H1 (cell line): ENCODE measurements at regions not wholly inside any gene's neighbourhood (a gene's known extent, or its start where the extent isn't known, plus 50 kb on each side); places are given as distances from the start of the nearest gene placed in this dataset.

Experiments
- CTCF ChIA-PET: fragments of 300-600 bp; sonication (Branson Sonifier 250); formaldehyde crosslinking; loops from one replicate; lab custom pipeline; 2021; ENCODE audit not compliant: partially characterized antibody; lab: Charles Lee
- POLR2A ChIA-PET: fragments of 300-600 bp; sonication (Branson Sonifier 250); formaldehyde crosslinking; loops from one replicate; lab custom pipeline; 2021; ENCODE audit warnings: inconsistent platforms; ENCODE audit not compliant: partially characterized antibody; lab: Charles Lee
- DNase-seq, 2 experiments: peaks; one replicate each; pipeline versions ENCODE4 v3.0.0 to v3.0.0-alpha.2; 2010 to 2022; ENCODE audit warnings: low spot score in 2 of 2, low read depth in 1 of 2, mixed read lengths in 1 of 2
- FAIRE-seq: peaks from 2 replicates; lab custom pipeline; 2011; peaks lifted over from hg19 to GRCh38; lab: Jason Lieb, UNC
- H2AFZ ChIP-seq: 2 replicates; pipeline ENCODE4 v1.8.1; 2012; ENCODE audit warnings: low read length, inconsistent platforms
- H2AK5ac ChIP-seq: 2 replicates; pipeline ENCODE4 v1.6.1; 2013; ENCODE audit warnings: low read depth, low read length
- H2BK120ac ChIP-seq: replicated peaks from 2 replicates; pipeline ENCODE3; 2013; ENCODE audit warnings: low read depth, low read length, inconsistent platforms
- H2BK12ac ChIP-seq: 2 replicates; pipeline ENCODE4 v1.6.1; 2013; ENCODE audit warnings: low read depth, low read length
- H2BK15ac ChIP-seq: 2 replicates; pipeline ENCODE4 v1.6.1; 2013; ENCODE audit warnings: low read length
- H2BK20ac ChIP-seq: 2 replicates; pipeline ENCODE4 v1.6.1; 2013; ENCODE audit warnings: low read length
- H2BK5ac ChIP-seq: 2 replicates; pipeline ENCODE4 v1.6.1; 2013; ENCODE audit warnings: low read depth, low read length
- H3K14ac ChIP-seq: 2 replicates; pipeline ENCODE4 v1.6.1; 2013; ENCODE audit warnings: inconsistent platforms; ENCODE audit not compliant: insufficient read length
- H3K18ac ChIP-seq: 2 replicates; pipeline ENCODE4 v1.6.1; 2013; ENCODE audit warnings: low read length; ENCODE audit errors: extremely low read depth
- H3K23ac ChIP-seq: 2 replicates; pipeline ENCODE4 v1.6.1; 2013; ENCODE audit warnings: inconsistent platforms; ENCODE audit not compliant: insufficient read length
- H3K23me2 ChIP-seq: 2 replicates; pipeline ENCODE4 v1.6.1; 2013; ENCODE audit warnings: low read depth, low read length
- H3K27ac ChIP-seq: 2 replicates; pipeline ENCODE4 v1.6.1; 2011; ENCODE audit warnings: low read depth, low read length, inconsistent platforms
- H3K27me3 ChIP-seq, 4 experiments: replicated peaks in 1 of 4; 1 replicate in 1 of 4; 2 replicates in 3 of 4; pipeline versions ENCODE4 v1.6.1 to v1.8.1; 2011 to 2013; ENCODE audit warnings: low read length in 3 of 4, mild to moderate bottlenecking in 3 of 4, inconsistent platforms in 2 of 4, mixed read lengths in 2 of 4, moderate library complexity in 1 of 4; ENCODE audit not compliant: control insufficient read depth in 3 of 4, insufficient read depth in 3 of 4; ENCODE audit errors: extremely low read depth in 1 of 4
- H3K36me3 ChIP-seq, 4 experiments: 2 replicates each; pipeline versions ENCODE4 v1.6.1 to v1.8.1; 2011 to 2013; ENCODE audit warnings: mild to moderate bottlenecking in 4 of 4, low read length in 3 of 4, moderate library complexity in 2 of 4, control low read depth in 1 of 4, inconsistent platforms in 1 of 4; ENCODE audit not compliant: insufficient read depth in 4 of 4, control insufficient read depth in 2 of 4
- H3K4ac ChIP-seq: replicated peaks from 2 replicates; pipeline ENCODE3; 2013; ENCODE audit warnings: low read length, low read depth, mixed read lengths, inconsistent platforms; ENCODE audit not compliant: insufficient read length
- H3K4me1 ChIP-seq, 4 experiments: replicated peaks in 1 of 4; 1 replicate in 1 of 4; 2 replicates in 3 of 4; pipeline versions ENCODE4 v1.6.1 to v1.8.1; 2011 to 2013; ENCODE audit warnings: low read length in 3 of 4, inconsistent platforms in 2 of 4, mixed read lengths in 1 of 4; ENCODE audit not compliant: insufficient read depth in 4 of 4, control insufficient read depth in 3 of 4
- H3K4me2 ChIP-seq, 2 experiments: 2 replicates each; pipeline versions ENCODE4 v1.6.1 to v1.8.1; 2011 to 2013; ENCODE audit warnings: low read depth in 2 of 2, low read length in 2 of 2, control low read depth in 1 of 2, inconsistent platforms in 1 of 2, mild to moderate bottlenecking in 1 of 2; ENCODE audit not compliant: insufficient read depth in 1 of 2
- H3K4me3 ChIP-seq, 4 experiments: fragments of 200-600, 300-600 bp in 1 of 4; sonication (generic), shearing (Covaris generic), sonication (Bioruptor Twin) in 1 of 4; 2 replicates each; pipeline versions ENCODE4 v1.5.1 to v1.8.1; 2011 to 2016; ENCODE audit warnings: low read length in 4 of 4, low read depth in 3 of 4, control low read depth in 2 of 4, inconsistent platforms in 2 of 4, mild to moderate bottlenecking in 2 of 4, mixed read lengths in 1 of 4, moderate library complexity in 1 of 4; ENCODE audit not compliant: insufficient read depth in 2 of 4; ENCODE audit errors: extremely low read depth in 1 of 4
- H3K56ac ChIP-seq: replicated peaks from 2 replicates; pipeline ENCODE3; 2013; ENCODE audit warnings: low read depth, mild to moderate bottlenecking, mixed read lengths, low read length, inconsistent platforms; ENCODE audit not compliant: insufficient read length
- H3K79me1 ChIP-seq: 2 replicates; pipeline ENCODE4 v1.6.1; 2013; ENCODE audit warnings: low read depth, low read length, control low read depth
- H3K79me2 ChIP-seq, 2 experiments: 2 replicates each; pipeline versions ENCODE4 v1.6.1 to v1.8.1; 2012 to 2013; ENCODE audit warnings: low read length in 2 of 2, mild to moderate bottlenecking in 2 of 2, inconsistent platforms in 1 of 2; ENCODE audit not compliant: insufficient read depth in 2 of 2, control insufficient read depth in 1 of 2
- H3K9ac ChIP-seq, 4 experiments: replicated peaks in 1 of 4; 1 replicate in 1 of 4; 2 replicates in 3 of 4; pipeline versions ENCODE4 v1.6.1 to v1.8.1; 2011 to 2013; ENCODE audit warnings: low read depth in 3 of 4, low read length in 3 of 4, control low read depth in 2 of 4, mild to moderate bottlenecking in 2 of 4, moderate library complexity in 2 of 4, inconsistent platforms in 1 of 4; ENCODE audit errors: extremely low read depth in 1 of 4
- H3K9me3 ChIP-seq, 2 experiments: 2 replicates each; pipeline versions ENCODE4 v1.6.1 to v1.8.1; 2012 to 2013; ENCODE audit warnings: mild to moderate bottlenecking in 2 of 2, moderate library complexity in 2 of 2, control low read depth in 1 of 2, inconsistent platforms in 1 of 2, low read depth in 1 of 2, low read length in 1 of 2, mixed read lengths in 1 of 2; ENCODE audit not compliant: insufficient read depth in 2 of 2
- H4K20me1 ChIP-seq, 2 experiments: replicated peaks in 1 of 2; 2 replicates each; pipeline versions ENCODE3 to v1.8.1; 2011 to 2013; ENCODE audit warnings: inconsistent platforms in 2 of 2, low read length in 2 of 2, mild to moderate bottlenecking in 1 of 2; ENCODE audit not compliant: insufficient read depth in 2 of 2, control insufficient read depth in 1 of 2
- H4K5ac ChIP-seq: 2 replicates; pipeline ENCODE4 v1.6.1; 2013; ENCODE audit warnings: low read length, low read depth, mixed read lengths, inconsistent platforms; ENCODE audit not compliant: insufficient read length
- H4K8ac ChIP-seq: 2 replicates; pipeline ENCODE4 v1.8.0; 2013; ENCODE audit warnings: mild to moderate bottlenecking, moderate library complexity, low read length, inconsistent platforms; ENCODE audit not compliant: insufficient read depth; ENCODE audit errors: extremely low read depth
- H4K91ac ChIP-seq: replicated peaks from 2 replicates; pipeline ENCODE3; 2013; ENCODE audit warnings: low read length, mixed read lengths, inconsistent platforms; ENCODE audit not compliant: insufficient read length
- CHD1 ChIP-seq: IDR thresholded peaks from 2 replicates; pipeline ENCODE4 v1.6.1; 2012; ENCODE audit warnings: low read depth, low read length, improper control_type of control experiment
- PHF8 ChIP-seq: fragments of 200-600 bp; sonication (generic); conservative IDR thresholded peaks from 2 replicates; pipeline ENCODE4 v1.7.1; 2012; ENCODE audit warnings: low read depth, mild to moderate bottlenecking, inconsistent platforms, low read length, moderate library complexity
- RAD21 ChIP-seq, 2 experiments: IDR thresholded peaks in 1 of 2; conservative IDR thresholded peaks in 1 of 2; 2 replicates each; pipeline ENCODE4 v1.6.1; 2011; ENCODE audit warnings: low read depth in 2 of 2, low read length in 2 of 2, improper control_type of control experiment in 1 of 2, inconsistent platforms in 1 of 2, mild to moderate bottlenecking in 1 of 2, moderate library complexity in 1 of 2
- SAP30 ChIP-seq: fragments of 300-600 bp; sonication (generic); IDR thresholded peaks from 2 replicates; pipeline ENCODE4 v1.7.1; 2012; ENCODE audit warnings: low read length, moderate library complexity, mild to moderate bottlenecking, inconsistent platforms; ENCODE audit not compliant: insufficient read depth, insufficient replicate concordance
- WGBS, 2 experiments: shearing (Covaris generic) in 1 of 2; methylation state at CpG; one replicate each; pipeline versions ENCODE4 v1.1.6 to v1.1.7; 2013 to 2015; ENCODE audit warnings: low lambda C conversion rate in 2 of 2, mixed read lengths in 2 of 2, inconsistent platforms in 1 of 2, low coverage in 1 of 2, missing lambda C conversion rate in 1 of 2; ENCODE audit not compliant: insufficient replicate concordance in 2 of 2, insufficient coverage in 1 of 2, insufficient read length in 1 of 2; ENCODE audit errors: extremely low coverage in 1 of 2, missing lambda C conversion rate in 1 of 2; 5-methylcytosine and 5-hydroxymethylcytosine counted together
- TF ChIP-seq, protein P1 (sequence below): IDR thresholded peaks from 2 replicates; pipeline ENCODE4 v1.6.1; 2012; ENCODE audit warnings: inconsistent platforms

DNA sequence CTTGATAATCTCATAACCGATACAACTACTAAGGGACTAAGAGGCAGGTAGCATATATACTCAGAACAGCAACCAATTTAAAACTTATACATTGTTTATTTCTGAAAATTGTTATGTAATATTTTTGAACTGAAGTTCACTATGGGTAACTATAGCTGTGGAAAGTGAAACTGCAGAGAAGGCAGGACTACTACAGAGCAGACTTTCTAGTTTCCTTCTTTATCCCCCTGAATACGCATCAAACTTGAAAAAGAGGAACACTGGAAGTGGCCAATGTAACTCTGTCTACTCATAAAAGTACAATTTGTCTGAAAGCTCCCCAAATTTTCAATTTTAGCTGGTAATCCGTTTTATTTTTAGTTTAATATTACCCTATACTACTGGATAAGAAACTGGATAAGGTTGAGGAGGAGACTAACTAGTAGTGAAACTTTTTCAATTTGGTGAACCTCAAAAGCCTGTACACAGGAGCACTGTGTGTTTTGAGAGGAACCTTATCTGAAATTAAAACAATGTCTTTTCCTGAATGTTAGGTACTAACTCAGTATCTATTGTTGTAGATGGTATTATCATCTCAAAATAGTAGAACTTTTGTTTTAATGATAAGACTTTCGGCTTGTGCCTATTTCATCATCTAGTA lies 225.8 kb downstream of the GABRG1 start:
- Histone ChIP-seq H2AK5ac (no peak overlapping the region), H3K4ac (no peak overlapping the region), H3K79me1 (no peaks in the 10 kb centered on the region), H3K9ac (no peak overlapping the region), H4K5ac (no peak overlapping the region), H3K27me3 (no peaks in the 10 kb centered on the region), H3K4me3 (no peak overlapping the region), H3K9me3 (no peaks in the 10 kb centered on the region; a peak in 1 of 4 replicates), H3K23ac (no peak overlapping the region), H3K14ac (no peak overlapping the region), H3K4me1 (no peaks in the 10 kb centered on the region), H2AFZ (no peak overlapping the region), H4K91ac (no peak overlapping the region), H4K20me1 (no peaks in the 10 kb centered on the region), H3K79me2 (no peaks in the 10 kb centered on the region), H3K18ac (no peak overlapping the region), H3K23me2 (no peaks in the 10 kb centered on the region), H2BK5ac (no peak overlapping the region), H2BK15ac (no peak overlapping the region), H4K8ac (no peak overlapping the region), H2BK12ac (no peak overlapping the region), H3K56ac (no peak overlapping the region), H2BK20ac (no peak overlapping the region), H2BK120ac (no peak overlapping the region), H3K27ac (no peak overlapping the region), H3K36me3 (no peaks in the 10 kb centered on the region), H3K4me2 (no peak overlapping the region)
- no peak for FAIRE-seq
- TF ChIP-seq, protein P1, sequence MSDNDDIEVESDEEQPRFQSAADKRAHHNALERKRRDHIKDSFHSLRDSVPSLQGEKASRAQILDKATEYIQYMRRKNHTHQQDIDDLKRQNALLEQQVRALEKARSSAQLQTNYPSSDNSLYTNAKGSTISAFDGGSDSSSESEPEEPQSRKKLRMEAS, result no peak
- no peak for TF ChIP-seq PHF8
- TF ChIP-seq RAD21 (IDR thresholded peaks at IDR 0.05 in 1 of 2, conservative IDR thresholded peaks at IDR 0.05 in 1 of 2; ENCODE audit: low read depth in 2 of 2, low read length in 2 of 2), result no peak
- TF ChIP-seq SAP30, result no peak
- TF ChIP-seq CHD1, result no peak
- WGBS, 2 experiments, result 92% methylated on average over 4 of the region's 4 CpGs; no CpG with 5 or more reads in 1 of the 2 experiments
- no peak for DNase-seq
- ChIA-PET CTCF (interaction anchor here (1.1 kb wide), 1 partner anchor 20 kb away, joined by 4 read pairs; no protein-coding TSS in a partner anchor), POLR2A (no interaction called here)
